ENCODE measurements at regions not wholly inside any gene's neighbourhood (a gene's known extent, or its start where the extent isn't known, plus 50 kb on each side); places are given as distances from the start of the nearest gene placed in this dataset.

GRCh38 chr1:230494514-230494913 lies 68.4 kb upstream of the PGBD5 start:
- TF ChIP-seq FOXP2 (optimal IDR thresholded peaks at IDR 0.05; ENCODE audit: borderline replicate concordance, extremely low read depth, extremely low read length, insufficient read depth) = no peak
- no peak for TF ChIP-seq POLR2AphosphoS5 (IDR thresholded peaks at IDR 0.05; ENCODE audit: low read depth, low read length)
- TF ChIP-seq SIN3A (IDR thresholded peaks at IDR 0.05; ENCODE audit: borderline replicate concordance, insufficient read depth, low read length) = no peak
- TF ChIP-seq TAF1 (IDR thresholded peaks at IDR 0.05; ENCODE audit: borderline replicate concordance, insufficient read depth, low read length) = no peak
- TF ChIP-seq, protein P1, sequence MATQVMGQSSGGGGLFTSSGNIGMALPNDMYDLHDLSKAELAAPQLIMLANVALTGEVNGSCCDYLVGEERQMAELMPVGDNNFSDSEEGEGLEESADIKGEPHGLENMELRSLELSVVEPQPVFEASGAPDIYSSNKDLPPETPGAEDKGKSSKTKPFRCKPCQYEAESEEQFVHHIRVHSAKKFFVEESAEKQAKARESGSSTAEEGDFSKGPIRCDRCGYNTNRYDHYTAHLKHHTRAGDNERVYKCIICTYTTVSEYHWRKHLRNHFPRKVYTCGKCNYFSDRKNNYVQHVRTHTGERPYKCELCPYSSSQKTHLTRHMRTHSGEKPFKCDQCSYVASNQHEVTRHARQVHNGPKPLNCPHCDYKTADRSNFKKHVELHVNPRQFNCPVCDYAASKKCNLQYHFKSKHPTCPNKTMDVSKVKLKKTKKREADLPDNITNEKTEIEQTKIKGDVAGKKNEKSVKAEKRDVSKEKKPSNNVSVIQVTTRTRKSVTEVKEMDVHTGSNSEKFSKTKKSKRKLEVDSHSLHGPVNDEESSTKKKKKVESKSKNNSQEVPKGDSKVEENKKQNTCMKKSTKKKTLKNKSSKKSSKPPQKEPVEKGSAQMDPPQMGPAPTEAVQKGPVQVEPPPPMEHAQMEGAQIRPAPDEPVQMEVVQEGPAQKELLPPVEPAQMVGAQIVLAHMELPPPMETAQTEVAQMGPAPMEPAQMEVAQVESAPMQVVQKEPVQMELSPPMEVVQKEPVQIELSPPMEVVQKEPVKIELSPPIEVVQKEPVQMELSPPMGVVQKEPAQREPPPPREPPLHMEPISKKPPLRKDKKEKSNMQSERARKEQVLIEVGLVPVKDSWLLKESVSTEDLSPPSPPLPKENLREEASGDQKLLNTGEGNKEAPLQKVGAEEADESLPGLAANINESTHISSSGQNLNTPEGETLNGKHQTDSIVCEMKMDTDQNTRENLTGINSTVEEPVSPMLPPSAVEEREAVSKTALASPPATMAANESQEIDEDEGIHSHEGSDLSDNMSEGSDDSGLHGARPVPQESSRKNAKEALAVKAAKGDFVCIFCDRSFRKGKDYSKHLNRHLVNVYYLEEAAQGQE (IDR thresholded peaks at IDR 0.05; ENCODE audit: insufficient read depth in 1 of 2, low read depth in 2 of 2, low read length in 2 of 2) = no peak

DNA sequence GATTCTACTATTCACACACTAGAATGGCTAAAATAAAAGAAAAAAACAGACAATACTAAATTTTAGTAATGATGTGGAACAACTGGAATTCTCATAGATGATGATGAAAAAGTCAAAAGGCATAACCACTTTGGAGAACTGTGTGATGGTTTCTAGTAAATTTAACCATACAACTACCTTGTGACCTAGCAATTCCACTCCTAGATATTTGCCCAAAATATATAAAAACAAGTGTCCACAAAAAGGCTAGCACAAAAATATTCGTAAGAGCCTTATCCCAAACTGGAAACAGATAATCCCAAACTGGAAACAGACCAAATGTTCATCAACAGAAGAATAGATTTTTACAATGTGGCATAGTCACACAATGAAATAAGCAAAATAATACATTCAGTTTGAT lies 67.9 kb upstream of the PGBD5 start:
- no peak for TF ChIP-seq POLR2AphosphoS5 (IDR thresholded peaks at IDR 0.05; ENCODE audit: low read depth, low read length)
- TF ChIP-seq FOXP2 (optimal IDR thresholded peaks at IDR 0.05; ENCODE audit: borderline replicate concordance, extremely low read depth, extremely low read length, insufficient read depth) = no peak
- TF ChIP-seq SIN3A (IDR thresholded peaks at IDR 0.05; ENCODE audit: borderline replicate concordance, insufficient read depth, low read length) = no peak
- TF ChIP-seq, protein P1 (IDR thresholded peaks at IDR 0.05; ENCODE audit: insufficient read depth in 1 of 2, low read depth in 2 of 2, low read length in 2 of 2) = no peak
- no peak for TF ChIP-seq TAF1 (IDR thresholded peaks at IDR 0.05; ENCODE audit: borderline replicate concordance, insufficient read depth, low read length)

DNA sequence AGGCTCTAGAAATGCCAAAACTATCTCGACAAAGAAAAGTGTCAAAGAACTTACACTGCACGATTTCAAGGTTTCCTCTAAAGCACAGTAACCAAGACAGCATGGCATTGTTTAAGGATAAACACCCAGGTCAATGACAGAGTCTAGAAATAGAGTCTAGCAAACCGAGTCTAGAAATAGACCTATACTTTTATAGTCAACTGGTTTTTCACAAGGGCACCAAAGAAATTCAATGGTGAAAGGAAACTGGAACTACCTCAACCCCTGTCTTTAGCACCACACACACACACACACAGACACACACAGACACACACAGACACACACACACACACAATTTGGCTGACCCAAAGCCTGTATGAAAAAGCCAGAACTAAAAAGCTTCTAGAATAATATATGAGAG lies 67.1 kb upstream of the PGBD5 start:
- no peak for TF ChIP-seq TAF1 (IDR thresholded peaks at IDR 0.05; ENCODE audit: borderline replicate concordance, insufficient read depth, low read length)
- no peak for TF ChIP-seq FOXP2 (optimal IDR thresholded peaks at IDR 0.05; ENCODE audit: borderline replicate concordance, extremely low read depth, extremely low read length, insufficient read depth)

- TF ChIP-seq SIN3A (IDR thresholded peaks at IDR 0.05; ENCODE audit: borderline replicate concordance, insufficient read depth, low read length) = no peak
- TF ChIP-seq FOXP2 (optimal IDR thresholded peaks at IDR 0.05; ENCODE audit: borderline replicate concordance, extremely low read depth, extremely low read length, insufficient read depth) = no peak
- TF ChIP-seq, protein P1 (IDR thresholded peaks at IDR 0.05; ENCODE audit: insufficient read depth in 1 of 2, low read depth in 2 of 2, low read length in 2 of 2) = no peak
- TF ChIP-seq POLR2AphosphoS5 (IDR thresholded peaks at IDR 0.05; ENCODE audit: low read depth, low read length) = no peak
- TF ChIP-seq TAF1 (IDR thresholded peaks at IDR 0.05; ENCODE audit: borderline replicate concordance, insufficient read depth, low read length) = no peak
These were observed 64.3 kb upstream of the PGBD5 start for GRCh38 chr1:230490436-230490835.

- TF ChIP-seq SIN3A (IDR thresholded peaks at IDR 0.05; ENCODE audit: borderline replicate concordance, insufficient read depth, low read length) (no peak), POLR2AphosphoS5 (IDR thresholded peaks at IDR 0.05; ENCODE audit: low read depth, low read length) (no peak), FOXP2 (optimal IDR thresholded peaks at IDR 0.05; ENCODE audit: borderline replicate concordance, extremely low read depth, extremely low read length, insufficient read depth) (no peak), TAF1 (IDR thresholded peaks at IDR 0.05; ENCODE audit: borderline replicate concordance, insufficient read depth, low read length) (no peak)
- TF ChIP-seq, protein P1 (IDR thresholded peaks at IDR 0.05; ENCODE audit: insufficient read depth in 1 of 2, low read depth in 2 of 2, low read length in 2 of 2) = no peak
These were observed 61.8 kb upstream of the PGBD5 start for GRCh38 chr1:230487773-230488428.
